Type B pancreatic cell (in vitro differentiated cells): ENCODE measurements at regions not wholly inside any gene's neighbourhood (a gene's known extent, or its start where the extent isn't known, plus 50 kb on each side); places are given as distances from the start of the nearest gene placed in this dataset.

Source experiments
- DNase-seq: peaks from one replicate; pipeline ENCODE4 v3.0.0; 2021; ENCODE audit warnings: mixed read lengths; ENCODE audit not compliant: unreplicated experiment; ENCODE audit errors: extremely low spot score
- H3K27ac Mint-ChIP-seq: 2 replicates; pipeline ENCODE4 v1.8.0; 2021; ENCODE audit warnings: mild to moderate bottlenecking, mixed read lengths
- H3K27me3 Mint-ChIP-seq: 2 replicates; pipeline ENCODE4 v1.8.0; 2021; ENCODE audit warnings: mixed read lengths
- H3K36me3 Mint-ChIP-seq: 2 replicates; pipeline ENCODE4 v1.8.0; 2021; ENCODE audit warnings: mixed read lengths
- H3K4me1 Mint-ChIP-seq: one replicate; pipeline ENCODE4 v1.8.0; 2021; ENCODE audit warnings: mixed read lengths; ENCODE audit not compliant: unreplicated experiment
- H3K4me3 Mint-ChIP-seq: 2 replicates; pipeline ENCODE4 v1.8.0; 2021; ENCODE audit warnings: mild to moderate bottlenecking, mixed read lengths
- H3K9me3 Mint-ChIP-seq: 2 replicates; pipeline ENCODE4 v1.8.0; 2021; ENCODE audit warnings: mixed read lengths
- TF ChIP-seq, protein P1 (sequence below): fragments of 200-600 bp; sonication (generic); conservative IDR thresholded peaks from 2 replicates; pipeline ENCODE4 v1.5.0; 2021; ENCODE audit warnings: antibody characterized with exemption, mild to moderate bottlenecking

DNA sequence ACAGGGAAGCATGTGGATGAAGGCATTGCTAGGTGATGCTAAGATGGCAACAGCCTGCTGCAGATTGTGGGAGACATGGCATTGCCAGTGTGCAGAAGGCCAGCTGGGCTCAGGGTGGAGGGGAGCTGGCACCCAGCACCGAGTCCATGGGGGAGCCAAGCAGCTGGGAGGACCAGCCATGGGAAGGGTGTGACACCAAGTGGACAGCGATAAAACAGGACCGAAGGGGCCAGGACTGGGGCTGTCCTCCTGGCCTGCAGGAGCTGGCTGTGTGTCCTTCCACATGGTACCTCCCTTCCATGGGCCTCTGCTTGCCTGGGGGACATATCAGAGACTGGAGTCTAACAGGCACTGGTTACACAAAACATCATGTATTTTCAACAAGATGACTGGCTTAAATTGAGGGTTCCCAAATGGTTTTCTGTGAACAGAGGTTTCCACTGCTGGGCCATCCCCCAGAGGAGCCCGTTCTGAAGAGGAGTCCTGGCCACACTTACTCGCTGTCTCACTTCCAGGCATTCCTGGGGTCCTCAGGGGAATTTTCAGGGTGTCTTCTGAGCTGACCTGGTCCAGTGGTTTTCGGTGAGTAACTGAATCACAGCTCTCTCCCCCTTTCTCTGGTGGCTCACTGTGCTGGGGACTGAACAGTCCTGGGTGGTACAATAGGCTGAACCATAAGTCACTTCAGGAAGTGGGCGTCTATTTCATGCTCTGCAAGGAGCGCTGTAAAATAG, 60.4 kb upstream of the TNP1 start:
- TF ChIP-seq, protein P1, sequence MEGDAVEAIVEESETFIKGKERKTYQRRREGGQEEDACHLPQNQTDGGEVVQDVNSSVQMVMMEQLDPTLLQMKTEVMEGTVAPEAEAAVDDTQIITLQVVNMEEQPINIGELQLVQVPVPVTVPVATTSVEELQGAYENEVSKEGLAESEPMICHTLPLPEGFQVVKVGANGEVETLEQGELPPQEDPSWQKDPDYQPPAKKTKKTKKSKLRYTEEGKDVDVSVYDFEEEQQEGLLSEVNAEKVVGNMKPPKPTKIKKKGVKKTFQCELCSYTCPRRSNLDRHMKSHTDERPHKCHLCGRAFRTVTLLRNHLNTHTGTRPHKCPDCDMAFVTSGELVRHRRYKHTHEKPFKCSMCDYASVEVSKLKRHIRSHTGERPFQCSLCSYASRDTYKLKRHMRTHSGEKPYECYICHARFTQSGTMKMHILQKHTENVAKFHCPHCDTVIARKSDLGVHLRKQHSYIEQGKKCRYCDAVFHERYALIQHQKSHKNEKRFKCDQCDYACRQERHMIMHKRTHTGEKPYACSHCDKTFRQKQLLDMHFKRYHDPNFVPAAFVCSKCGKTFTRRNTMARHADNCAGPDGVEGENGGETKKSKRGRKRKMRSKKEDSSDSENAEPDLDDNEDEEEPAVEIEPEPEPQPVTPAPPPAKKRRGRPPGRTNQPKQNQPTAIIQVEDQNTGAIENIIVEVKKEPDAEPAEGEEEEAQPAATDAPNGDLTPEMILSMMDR: no peak
- Mint-ChIP-seq H3K4me3 (no peak overlapping the region), H3K9me3 (no peaks in the 10 kb centered on the region), H3K4me1 (peaks cover 11% of the 10 kb centered on the region), H3K27me3 (peaks cover 3% of the 10 kb centered on the region), H3K36me3 (no peaks in the 10 kb centered on the region), H3K27ac (no peak overlapping the region)
- no peak for DNase-seq

DNA sequence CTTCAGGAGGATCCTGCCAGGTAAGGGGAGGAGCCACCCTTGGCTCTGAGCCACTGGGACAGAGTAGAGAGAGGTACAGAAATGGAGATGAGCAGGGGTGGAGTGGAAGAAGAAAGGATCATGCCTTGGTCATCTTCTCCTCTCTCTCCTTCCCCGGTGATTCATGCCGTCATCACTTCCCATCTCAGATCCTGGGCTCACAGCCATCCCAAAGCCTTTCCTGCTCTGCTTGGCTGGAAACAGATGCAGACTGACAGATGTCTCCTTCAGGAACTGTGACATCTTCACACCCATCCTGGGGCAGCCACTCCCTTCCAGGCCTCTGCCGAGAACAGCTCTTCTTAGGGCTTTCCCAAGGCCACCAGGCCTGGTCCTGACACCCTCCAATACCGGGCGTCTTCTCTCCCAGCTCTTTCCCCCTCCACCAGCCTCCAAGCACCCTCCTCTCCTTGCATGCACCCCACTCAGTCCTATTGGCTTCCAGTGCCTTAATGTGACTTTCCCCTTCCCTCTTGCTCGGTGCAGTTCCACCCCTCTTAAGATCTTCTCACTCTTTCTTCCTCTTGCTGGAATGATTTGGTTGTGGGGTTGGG, 58.3 kb upstream of the TNP1 start:
- H3K27me3 Mint-ChIP-seq: peaks cover 3% of the 10 kb centered on the region
- no peaks in the 10 kb centered on the region for H3K9me3 Mint-ChIP-seq
- H3K4me3 Mint-ChIP-seq: no peak overlapping the region
- H3K36me3 Mint-ChIP-seq: no peaks in the 10 kb centered on the region
- TF ChIP-seq, protein P1: no peak
- H3K4me1 Mint-ChIP-seq: peaks cover 11% of the 10 kb centered on the region
- H3K27ac Mint-ChIP-seq: no peak overlapping the region
- DNase-seq: no peak

DNA sequence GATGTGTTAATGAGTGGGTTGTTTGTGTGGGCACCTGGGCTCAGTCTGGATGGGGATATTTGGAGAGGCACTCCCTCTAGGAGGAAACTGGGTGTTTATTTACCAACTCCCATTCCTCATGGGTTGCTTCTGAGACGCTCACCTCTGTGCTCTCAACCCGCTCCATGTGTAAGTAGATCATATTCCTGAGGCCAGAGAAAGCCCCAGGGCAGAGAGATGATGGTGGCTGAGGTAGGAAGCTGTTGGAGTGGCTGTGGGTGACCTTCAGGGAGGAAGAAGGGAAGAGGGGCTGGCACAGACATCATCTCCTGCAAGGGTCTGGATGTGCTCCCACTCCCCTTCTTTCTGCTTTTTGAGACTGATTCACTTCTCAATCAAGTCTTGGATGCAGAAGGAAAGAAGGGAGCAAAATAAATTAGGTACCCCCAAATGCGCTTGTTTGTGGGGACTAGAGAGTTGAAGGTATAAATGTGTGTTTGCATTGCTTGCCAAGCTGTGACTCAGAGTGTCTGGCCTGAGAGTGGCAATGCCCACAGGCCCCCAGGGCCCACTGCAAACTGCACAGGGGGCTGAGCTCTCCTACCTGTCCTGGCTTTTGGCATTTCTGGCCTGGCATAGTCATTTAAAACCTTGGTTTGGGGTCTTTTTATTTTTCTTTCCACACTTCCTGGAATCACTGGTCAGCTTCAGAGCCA, 57.2 kb upstream of the TNP1 start:
- H3K36me3 Mint-ChIP-seq: no peaks in the 10 kb centered on the region
- peaks cover 11% of the 10 kb centered on the region for H3K4me1 Mint-ChIP-seq
- no peak overlapping the region for H3K27ac Mint-ChIP-seq
- DNase-seq: no peak
- TF ChIP-seq, protein P1: no peak
- no peaks in the 10 kb centered on the region for H3K9me3 Mint-ChIP-seq
- H3K4me3 Mint-ChIP-seq: no peak overlapping the region
- peaks cover 3% of the 10 kb centered on the region for H3K27me3 Mint-ChIP-seq

DNA sequence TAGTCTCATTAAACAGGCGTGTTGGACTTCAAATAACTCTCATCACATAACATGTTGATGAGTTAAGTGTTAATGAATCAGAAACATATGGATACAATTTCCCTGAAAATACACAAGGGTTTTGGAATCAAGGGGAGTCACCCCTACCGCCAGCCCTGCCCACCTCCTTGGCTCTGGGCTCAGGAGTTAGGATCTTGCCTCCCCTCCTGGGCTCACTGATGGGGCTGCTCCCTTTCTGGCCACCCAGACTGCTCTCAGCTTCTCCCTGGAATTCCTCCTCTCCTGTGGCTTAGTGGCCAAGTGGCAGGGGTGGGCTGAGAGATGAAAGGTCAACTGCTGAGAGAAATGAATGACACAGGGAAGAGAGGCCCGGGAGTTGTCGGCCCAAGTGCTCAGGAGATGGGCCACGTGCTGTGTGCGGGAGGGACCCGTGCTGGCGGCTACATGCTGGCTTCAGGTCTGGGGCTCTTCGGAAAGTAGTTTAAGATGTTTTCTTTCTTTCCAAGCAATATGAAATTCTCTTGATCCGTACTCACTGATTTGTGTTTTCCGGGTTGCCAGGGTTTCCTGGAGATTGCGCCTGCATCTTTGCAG, 55.8 kb upstream of the TNP1 start:
- H3K9me3 Mint-ChIP-seq: no peaks in the 10 kb centered on the region
- DNase-seq: no peak
- H3K4me3 Mint-ChIP-seq: no peak overlapping the region
- TF ChIP-seq, protein P1: no peak
- H3K27ac Mint-ChIP-seq: no peak overlapping the region
- peaks cover 7% of the 10 kb centered on the region for H3K4me1 Mint-ChIP-seq
- H3K36me3 Mint-ChIP-seq: no peaks in the 10 kb centered on the region
- no peaks in the 10 kb centered on the region for H3K27me3 Mint-ChIP-seq

DNA sequence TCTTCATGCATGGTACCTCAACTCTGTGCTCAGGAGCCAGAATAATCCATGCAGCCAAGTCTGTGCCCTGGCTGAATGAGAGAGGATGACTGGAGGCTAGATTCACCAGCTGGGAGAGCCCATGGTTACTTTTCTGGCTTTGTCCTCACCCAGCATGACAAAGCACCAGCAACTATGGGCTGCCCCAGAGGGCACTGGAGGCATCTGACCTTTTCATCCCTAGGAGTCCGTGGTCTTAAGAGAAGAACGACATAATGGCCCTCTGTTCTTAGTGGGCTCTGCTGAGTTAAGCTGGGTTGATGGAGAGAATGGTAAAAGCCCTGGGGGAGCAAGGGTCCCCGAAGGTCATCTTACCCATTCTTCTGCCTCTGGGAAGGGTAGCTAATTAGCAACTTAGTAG, 54.6 kb upstream of the TNP1 start:
- Mint-ChIP-seq H3K27me3 (no peaks in the 10 kb centered on the region), H3K4me3 (no peak overlapping the region), H3K9me3 (no peaks in the 10 kb centered on the region), H3K36me3 (no peaks in the 10 kb centered on the region), H3K27ac (no peak overlapping the region), H3K4me1 (peaks cover 8% of the 10 kb centered on the region)
- DNase-seq: no peak
- TF ChIP-seq, protein P1: no peak
